H1 (cell line): ENCODE measurements at regions not wholly inside any gene's neighbourhood (a gene's known extent, or its start where the extent isn't known, plus 50 kb on each side); places are given as distances from the start of the nearest gene placed in this dataset.

Experiments used
- RBBP5 ChIP-seq: IDR thresholded peaks from 2 replicates; pipeline ENCODE4 v1.7.1; 2012; ENCODE audit warnings: low read depth, mild to moderate bottlenecking, inconsistent platforms, low read length, moderate library complexity, borderline replicate concordance

DNA sequence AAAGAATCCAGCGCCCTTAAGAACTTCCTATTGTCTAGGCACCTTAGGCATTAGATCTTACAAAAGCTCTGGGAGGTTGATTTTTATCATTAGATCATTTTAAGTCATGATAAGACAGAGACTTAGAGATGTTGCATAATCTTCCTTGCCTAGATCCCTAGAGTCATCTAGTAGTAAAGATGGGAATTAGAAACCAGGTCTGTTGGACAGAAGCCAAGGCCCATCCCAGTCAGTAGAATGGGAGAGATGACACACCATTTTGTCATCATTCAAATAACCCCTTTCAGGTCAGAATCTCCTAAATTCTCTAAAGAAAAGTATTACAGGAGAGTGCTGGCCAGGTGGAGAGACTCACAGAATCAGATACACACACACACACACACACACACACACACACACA, 579.1 kb downstream of the BMP2 start (continued):
- TF ChIP-seq RBBP5, result no peak
